UCSD-AML1 (cell line): ENCODE measurements at regions not wholly inside any gene's neighbourhood (a gene's known extent, or its start where the extent isn't known, plus 50 kb on each side); places are given as distances from the start of the nearest gene placed in this dataset.
A peak's percentile ranks its signal among the peaks of the same experiment; 100 is the strongest.
"Not testable (repeated sequence)": the region's sequence is repeated elsewhere in the genome, so short reads cannot be mapped to it uniquely, and the experiment has no call there.

Experiments
- DNase-seq: peaks from one replicate; lab custom pipeline; 2025; ENCODE audit not compliant: unreplicated experiment; lab: John Stamatoyannopoulos, UW

DNA sequence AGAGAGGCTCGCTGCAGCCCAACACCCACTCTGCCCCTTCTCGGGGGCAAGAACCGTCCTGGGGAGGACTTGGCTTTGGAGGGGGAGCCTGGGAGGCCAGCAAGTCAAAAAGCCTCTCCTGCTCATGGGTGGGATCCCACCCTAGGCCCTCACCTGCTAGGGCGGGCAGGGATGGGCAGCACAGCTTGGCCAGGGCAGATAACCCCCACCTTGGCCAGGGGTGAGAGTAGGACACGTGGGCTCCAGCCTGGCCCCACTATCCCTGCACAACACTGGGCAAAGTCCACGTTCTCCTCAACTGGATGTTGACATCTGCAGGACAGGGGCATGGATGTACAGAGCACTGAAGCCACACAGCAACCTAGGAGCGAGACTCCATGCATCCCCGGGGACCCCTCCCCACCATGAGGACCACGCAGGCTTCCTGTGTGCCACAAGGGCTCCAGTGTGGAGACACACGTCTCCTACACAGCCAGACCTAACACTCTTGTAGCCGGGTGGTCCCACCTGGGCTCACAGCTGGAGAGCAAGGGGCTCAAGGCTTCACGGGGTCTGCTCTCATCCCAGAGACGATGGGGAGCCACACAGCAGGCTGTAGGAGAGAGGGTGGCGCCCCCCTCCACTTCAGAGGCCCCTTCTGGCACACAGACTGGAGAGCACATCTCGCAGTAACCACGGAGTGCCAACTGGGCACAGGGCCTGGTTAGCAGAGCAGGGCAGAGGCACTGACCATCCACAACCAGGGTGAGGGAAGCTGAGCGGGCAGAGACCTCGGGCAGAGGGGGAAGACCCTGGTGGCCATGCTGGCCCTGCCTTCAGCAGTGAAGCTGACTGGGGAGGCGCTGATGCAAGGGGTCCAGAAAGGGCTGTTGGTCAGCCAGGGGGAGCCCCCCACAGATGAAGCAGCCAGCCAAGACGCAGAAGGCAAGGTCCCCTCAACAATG lies 171.1 kb downstream of the CRYBB2 start:
- no peak for DNase-seq

DNA sequence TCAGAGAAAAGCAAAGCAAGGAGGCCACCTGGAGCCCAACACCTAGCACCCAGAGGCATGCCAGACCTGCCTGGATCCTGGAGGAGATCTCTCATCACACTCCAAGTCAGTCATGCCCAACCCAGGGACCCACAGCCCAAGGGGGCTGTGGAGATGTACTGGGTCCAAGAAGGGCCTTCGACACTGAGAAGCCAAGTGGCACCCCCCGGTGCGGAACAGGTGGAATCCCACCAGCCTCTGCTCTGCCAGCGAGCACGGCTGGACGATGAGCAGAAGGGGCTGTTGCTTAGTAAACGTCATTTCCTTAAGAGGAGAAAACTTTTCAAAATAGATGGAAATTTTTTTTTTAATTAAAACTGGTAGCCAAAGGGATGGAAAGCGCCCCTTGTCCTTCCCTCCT lies 171.9 kb upstream of the GRK3 start:
- DNase-seq, result no peak

DNA sequence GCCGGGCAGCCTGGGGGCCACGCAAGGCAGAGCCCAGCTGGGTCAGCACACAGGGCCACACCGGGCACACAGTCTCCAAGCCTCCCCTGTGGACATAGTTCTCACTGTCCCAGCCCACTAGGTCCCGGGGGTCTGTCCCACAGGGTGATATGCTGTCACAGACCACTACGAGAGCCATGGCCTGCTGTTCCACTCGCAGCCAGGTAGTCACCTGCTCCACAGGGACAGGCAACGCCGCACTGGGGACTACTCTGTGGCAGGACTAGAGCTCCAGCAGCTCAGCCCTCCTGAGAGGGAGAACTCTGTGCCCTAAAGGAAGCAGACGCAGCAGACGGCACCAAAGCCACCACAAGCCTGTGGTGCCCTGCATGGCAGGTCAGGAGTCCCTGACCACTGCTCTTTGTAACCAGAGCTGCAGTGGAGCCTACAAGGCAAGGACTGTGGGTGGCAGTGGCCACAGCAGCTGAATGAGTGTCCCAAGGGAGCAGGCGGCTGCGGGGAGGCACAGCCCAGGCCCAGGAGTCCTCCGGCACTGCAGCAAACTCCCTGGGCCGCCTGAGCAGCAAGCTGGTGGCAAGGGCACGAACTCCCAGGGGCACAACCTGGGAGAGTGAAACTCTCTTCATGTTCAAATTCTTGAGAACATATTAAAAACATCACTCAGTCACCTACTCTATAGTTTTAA lies 171.2 kb upstream of the GRK3 start:
- no peak for DNase-seq

DNA sequence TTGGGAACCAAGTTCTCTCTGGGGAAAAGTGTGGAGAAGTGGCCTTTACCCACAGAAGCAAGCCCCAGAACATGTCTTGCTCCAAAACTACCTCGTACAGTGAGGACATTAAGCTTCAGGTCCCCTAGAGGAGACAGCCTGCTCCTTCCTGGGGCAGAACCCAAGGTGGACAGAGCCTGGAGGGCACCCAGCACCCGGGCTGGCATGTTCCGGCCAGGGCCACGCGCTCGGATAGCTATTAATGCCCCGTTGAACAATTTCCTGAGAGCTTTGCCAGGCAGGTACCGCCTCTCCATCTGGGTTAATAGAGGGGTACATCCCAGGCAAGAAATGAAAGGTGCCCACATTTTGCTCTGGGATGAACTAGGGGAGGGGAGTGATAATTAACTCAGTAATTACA lies 169.0 kb upstream of the GRK3 start:
- no peak for DNase-seq

- no peak for DNase-seq
Measured at GRCh38 chr22:25395915-25396314, 168.6 kb upstream of the GRK3 start.

DNA sequence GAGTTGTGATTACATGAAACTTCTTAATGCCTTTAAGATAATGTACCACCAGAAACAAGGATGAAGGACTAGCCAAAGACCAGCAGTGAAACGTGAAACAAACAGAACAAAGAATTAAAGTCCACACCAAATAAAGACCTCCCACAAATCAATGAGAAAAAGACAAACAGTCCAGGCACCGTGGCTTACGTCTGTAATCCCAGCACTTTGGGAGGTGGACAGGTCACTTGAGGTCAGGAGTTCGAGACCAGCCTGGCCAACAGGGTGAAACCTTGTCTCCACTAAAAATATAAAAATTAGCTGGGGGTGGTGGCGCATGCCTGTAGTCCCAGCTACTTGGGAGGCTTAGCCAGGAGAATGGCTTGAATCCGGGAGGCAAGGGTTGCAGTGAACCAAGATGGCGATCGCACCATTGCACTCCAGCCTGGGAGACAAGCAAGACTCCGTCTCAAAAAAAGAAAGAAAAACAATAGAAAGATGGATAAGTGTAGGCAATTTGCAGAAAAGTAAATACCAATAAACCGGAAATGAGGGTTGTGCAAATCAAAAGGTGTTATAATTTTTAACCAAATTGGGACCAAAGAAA lies 167.8 kb upstream of the GRK3 start:
- DNase-seq, result no peak

- no peak for DNase-seq
Measured at GRCh38 chr22:25397616-25398015, 166.9 kb upstream of the GRK3 start.

DNA sequence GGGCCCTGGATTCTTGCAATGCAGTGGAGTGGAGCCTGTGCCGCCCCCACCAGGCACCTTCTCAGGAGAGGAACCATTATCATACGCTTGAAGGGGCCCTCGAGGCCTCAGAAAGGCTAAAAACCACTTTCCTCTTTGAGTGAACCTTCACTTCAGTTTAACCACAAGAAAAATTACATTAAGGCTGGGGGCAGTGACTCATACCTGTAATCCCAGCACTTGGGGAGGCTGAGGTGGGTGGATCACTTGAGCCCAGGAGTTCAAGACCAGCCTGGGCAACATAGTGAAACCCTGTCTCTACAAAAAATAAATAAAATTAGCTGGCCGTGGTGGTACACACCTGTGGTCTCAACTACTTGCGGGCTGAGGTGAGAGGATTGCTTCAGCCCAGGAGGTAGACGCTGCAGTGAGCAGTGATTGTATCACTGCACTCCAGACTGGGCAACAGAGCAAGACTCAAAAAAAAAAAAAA lies 165.8 kb upstream of the GRK3 start:
- DNase-seq, result not testable (repeated sequence)

- DNase-seq, result no peak
Measured at GRCh38 chr22:25399649-25400151, 164.8 kb upstream of the GRK3 start.

- DNase-seq, result no peak
Measured at GRCh38 chr22:25402160-25402500, 162.3 kb upstream of the GRK3 start.

DNA sequence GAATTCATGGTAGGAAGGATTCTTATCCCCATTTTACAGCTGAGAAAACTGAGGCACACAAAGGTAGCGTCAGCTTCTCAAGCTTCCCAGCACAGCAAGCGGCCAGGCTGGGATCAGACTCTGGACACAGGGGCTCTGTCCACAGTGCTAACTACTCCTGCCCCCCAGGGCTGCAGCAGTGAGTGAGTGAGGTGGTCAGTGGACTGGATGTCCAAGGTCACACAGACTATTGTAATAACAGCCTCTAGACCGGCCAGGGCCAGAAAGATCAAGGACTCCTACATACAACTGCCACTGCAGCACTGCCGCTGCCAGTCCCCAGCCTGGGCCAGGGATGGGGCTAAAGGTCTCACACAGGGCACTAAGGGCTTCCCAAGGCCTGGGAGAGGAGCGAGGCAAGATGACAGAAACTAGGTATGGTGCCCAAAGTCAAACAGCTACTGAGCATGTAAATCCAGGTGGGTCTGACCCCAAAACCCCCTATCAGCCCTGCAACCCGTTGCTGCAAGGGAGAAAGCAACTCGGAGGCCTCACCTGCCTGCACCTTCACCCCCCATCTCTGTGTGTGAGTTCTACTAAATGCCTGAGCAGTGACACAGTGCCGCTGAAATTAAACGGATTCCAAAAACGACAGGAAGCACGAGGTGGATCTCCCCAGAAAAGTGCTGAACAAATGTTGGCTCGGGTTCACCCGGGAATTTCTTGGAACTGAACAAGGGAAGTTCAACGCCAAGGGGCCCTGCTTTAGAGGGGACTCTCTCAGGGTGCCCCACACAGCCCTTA lies 161.8 kb upstream of the GRK3 start:
- DNase-seq, result no peak

- no peak for DNase-seq
Measured at GRCh38 chr22:25403284-25403810, 161.1 kb upstream of the GRK3 start.

DNA sequence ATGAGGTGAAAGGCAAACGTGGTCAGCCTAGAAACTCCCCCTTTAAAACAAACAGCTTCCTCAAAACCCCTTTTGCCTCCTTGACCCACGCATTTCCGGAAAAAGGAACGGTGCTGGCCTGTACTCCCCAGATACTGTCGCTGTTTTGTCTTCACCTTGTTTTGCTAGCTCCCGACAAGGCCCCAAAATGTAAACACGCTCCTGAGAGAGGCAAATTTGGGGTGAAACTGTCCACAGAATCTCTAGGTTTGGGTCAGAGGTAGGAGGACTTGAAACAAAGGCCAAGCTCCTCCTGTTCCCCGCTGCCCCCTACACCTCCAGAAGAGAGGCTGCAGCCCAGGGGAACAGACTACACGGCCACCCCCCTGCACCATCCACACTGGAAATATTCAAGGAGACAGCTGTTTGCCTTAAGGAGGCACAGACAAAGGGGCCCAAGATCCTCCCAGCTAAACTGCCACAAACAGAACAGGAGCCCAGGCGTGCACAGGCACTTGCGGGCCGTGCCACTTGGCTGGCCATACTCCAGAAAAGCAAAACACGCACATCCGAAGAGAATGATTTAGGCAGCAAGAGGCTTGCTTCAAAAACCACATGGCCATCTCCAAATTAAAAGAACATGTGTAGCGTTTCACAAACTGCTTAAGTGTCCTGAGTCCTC lies 160.5 kb upstream of the GRK3 start:
- peak; percentile 27 for DNase-seq

DNA sequence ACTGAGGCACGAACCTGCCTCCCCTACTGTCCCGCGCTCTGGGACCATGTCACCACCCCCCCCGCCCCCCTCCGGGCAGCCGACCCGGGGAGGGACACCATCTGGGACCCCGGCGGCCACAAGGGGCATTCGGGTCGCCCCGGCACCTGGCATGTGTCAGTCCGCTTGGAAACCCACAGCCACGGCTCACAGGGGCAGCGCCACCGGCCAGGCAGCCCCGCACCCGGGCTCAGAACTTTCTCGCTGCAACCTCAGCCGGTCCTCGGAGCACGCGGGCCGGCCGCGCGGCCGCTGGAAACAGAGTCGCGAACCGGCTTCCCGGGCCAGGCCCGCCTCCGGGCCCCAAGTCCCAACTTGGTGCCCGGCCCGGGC lies 159.9 kb upstream of the GRK3 start:
- DNase-seq, result no peak

GRCh38 chr22:25404928-25405816 lies 159.3 kb upstream of the GRK3 start:
- DNase-seq, result peak; percentile 75

GRCh38 chr22:25405841-25406509 lies 158.5 kb upstream of the GRK3 start:
- no peak for DNase-seq

DNA sequence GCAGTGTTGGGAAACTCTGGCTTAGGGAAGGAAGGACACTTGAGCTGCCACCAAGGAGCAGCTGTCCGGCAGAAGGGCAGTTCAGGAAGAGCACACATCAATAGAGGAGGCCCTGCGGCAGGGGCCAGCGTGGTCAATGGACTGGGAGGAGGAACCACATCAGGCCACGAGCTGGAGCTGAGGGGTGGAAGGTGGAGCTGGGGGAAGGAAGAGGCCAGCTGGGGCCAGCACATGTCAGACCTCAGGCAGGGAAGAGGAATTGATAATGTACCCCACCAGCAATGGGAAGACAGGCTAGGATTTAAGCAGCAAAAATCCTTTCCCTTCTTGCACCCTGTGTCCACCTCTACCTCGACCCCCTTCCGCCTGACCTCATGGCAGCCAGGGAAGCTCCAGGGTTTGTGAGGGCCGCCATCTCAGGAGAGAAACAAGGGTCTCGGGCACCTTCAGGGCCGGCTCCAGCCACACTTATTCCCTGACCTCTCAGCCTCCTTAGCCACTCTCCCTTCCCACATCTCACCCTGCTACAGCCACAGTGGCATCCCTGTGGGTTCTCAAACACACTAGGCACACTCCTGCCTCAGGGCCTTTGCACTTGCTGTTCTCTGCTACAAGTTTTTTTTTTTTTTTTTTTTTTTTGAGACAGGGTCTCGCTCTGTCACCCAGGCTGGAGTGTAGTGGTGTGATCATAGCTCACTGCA lies 157.8 kb upstream of the GRK3 start:
- no peak for DNase-seq

DNA sequence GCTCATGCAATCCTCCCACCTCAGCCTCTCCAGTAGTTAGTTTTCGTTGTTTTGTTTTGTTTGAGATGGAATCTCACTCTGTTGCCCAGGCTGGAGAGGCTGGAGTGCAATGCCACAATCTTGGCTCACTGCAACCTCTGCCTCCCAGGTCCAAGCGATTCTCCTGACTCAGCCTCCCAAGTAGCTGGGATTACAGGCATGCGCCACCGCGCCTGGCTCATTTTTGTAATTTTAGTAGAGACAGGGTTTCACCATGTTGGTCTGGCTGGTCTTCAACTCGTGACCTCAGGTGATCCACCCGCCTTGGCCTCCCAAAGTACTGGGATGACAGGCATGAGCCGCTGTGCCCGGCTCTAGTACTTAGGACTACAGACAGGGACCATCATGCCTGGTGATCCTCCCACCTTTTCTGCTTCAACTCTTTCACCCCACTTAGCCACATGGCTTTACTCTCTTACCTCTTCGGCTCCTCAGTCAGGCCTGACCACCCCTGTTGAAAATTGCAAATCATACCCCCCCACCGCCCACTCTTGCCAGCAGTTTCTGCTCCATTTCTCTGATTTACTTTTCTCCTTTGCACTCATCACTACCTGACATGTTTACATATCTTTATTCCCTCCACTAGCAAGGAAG lies 157.1 kb upstream of the GRK3 start:
- DNase-seq, result no peak
